NCI-H1105 treated with DMSO at 0.1 percent for 48 hours (cell line): ENCODE measurements at regions not wholly inside any gene's neighbourhood (a gene's known extent, or its start where the extent isn't known, plus 50 kb on each side); places are given as distances from the start of the nearest gene placed in this dataset.
"Not testable (repeated sequence)": the region's sequence is repeated elsewhere in the genome, so short reads cannot be mapped to it uniquely, and the experiment has no call there.

Source experiments
- DNase-seq: peaks from one replicate; lab custom pipeline; 2025; lab: John Stamatoyannopoulos, UW

DNA sequence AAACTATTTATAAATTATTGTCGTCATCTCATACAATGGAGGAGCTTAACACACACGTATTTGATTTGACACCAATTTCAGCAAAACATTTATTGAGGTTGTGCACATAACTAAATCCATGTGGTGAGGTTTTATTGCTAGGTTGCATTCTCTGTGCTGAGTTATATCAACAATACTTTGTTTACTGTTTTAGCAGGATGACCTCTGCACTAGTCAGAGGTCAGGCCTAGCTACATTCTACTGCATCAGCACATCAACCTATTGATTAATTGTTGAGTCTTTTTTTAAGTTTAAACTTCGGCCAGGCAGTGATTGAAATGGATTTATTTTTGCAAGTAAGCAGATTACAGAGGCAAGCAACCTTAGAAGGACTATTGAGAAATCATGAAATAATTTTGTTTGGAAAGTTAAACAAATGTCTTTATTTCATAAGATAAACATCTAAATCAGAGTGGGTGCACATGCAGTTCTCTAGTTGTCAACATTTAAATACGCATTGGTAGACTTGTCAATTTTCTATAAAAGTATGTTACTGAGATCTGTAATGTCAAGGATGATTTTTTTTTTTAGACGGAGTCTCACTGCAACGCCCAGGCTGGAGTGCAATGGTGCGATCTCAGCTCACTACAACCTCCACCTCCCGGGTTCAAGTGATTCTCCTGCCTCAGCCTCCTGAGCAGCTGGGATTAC lies 75.2 kb upstream of the CD28 start:
- DNase-seq = no peak

DNA sequence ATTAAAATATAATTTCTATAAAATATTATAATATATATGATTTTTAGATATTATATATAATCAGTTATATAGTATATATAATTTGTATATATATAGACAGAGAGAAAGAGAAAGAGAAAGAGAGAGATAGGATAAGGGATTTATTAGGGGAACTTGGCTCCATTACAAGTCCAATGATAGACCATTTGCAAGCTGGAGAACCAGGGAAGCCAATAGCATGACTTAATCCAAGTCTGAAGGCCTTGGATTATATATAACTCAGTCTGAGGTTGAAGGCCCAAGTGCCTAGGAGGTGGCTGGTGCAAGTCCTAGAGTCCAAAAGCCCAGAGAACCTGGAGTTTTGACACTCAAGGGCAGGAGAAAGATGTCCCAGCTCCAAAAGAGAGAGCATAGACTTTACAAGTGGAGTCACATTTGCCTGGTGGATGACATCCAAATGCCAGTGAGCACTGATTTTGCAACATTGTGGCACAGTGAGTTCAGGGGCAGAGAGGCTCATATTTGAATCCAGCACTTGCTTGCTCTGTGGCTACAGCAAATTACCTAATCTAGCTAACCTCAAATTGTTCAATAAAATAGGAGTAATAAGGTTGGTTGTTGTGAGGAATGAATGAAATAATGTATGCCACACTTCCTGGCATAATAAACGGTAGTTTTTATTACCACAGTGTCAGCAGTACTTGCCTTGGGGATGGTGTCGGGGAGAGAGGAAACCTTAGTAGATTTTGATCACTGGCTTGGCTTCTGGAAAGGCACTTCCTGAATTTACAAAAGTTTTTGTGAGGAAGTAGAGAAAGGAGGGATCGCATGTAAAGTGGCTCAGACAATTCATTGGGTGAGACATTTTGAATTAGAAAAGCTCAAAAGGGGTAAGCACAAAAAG lies 69.6 kb upstream of the CD28 start:
- no peak for DNase-seq

DNA sequence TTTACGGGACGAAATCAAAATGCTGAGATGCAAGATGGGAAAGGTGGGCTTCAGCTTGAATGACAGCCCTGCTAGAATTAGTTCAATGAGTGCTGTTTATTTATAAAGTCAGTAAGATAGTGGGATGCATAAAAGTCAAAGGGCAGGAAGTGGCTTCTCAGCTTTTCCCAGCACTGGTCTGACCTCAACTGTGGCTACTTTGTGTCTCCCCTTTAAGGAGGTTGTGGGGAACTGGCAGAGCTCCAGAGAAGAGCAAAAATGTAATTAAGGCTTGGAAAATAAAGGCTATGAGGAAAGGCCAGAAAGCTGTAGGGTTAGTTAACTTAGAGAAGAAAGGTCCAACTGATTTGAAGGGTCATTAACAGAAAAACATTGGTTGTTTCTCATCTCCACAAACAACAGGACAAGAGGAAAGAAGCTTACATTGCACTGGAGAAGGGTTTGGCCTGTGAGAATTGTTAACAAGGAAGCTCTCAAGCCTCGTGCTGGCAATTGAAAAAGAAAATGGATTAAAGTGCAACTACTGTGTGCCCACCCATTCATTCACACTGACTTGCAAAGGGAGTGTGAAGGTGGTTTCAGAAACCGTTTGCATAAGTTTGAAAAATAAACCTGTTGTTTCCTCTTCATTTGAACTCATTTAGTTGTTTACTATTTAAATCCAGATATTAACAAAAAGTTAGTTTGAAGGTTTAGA lies 68.8 kb upstream of the CD28 start:
- DNase-seq = no peak

DNA sequence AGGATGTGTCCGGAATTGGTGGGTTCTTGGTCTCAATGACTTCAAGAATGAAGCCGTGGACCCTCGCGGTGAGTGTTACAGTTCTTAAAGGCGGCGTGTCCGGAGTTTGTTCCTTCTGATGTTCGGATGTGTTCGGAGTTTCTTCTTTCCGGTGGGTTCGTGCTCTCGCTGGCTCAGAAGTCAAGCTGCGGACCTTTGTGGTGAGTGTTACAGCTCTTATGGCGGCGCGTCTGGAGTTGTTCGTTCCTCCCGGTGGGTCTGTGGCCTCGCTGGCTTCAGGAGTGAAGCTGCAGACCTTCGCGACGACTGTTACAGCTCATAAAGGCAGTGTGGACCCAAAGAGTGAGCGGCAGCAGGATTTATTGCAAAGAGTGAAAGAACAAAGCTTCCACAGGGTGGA lies 64.6 kb upstream of the CD28 start:
- not testable (repeated sequence) for DNase-seq

DNA sequence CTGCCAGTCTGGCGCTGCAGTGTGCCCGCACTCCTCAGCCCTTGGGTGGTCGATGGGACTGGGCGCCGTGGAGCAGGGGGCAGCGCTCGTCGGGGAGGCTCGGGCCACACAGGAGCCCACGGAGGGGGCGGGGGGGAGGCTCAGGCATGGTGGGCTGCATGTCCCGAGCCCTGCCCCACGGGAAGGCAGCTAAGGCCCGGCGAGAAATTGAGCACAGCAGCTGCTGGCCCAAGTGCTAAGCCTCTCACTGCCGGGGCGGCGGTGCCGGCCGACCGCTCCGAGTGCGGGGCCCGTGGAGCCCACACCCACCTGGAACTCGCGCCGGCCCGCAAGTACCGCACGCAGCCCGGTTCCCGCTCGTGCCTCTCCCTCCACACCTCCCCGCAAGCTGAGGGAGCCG lies 63.6 kb upstream of the CD28 start:
- not testable (repeated sequence) for DNase-seq

DNA sequence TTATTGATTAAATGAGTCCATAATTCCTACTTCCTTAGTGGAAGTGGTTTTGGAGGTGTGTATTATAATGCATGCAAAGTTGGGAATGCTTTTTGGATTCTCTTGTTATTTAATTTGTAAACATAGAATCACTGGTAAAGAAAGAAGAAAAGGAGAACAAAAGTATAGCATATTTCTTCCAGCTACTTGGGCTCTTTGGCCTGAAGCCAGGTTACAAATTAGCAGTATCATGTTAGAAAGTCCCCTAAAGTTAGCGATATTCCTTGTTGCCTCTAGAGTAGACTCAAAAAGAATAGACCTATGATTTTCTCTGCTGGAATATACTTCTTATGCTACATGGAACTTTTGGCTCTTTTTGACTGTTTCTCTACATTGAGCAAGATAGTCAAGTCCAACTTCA lies 60.6 kb upstream of the CD28 start:
- DNase-seq = no peak

DNA sequence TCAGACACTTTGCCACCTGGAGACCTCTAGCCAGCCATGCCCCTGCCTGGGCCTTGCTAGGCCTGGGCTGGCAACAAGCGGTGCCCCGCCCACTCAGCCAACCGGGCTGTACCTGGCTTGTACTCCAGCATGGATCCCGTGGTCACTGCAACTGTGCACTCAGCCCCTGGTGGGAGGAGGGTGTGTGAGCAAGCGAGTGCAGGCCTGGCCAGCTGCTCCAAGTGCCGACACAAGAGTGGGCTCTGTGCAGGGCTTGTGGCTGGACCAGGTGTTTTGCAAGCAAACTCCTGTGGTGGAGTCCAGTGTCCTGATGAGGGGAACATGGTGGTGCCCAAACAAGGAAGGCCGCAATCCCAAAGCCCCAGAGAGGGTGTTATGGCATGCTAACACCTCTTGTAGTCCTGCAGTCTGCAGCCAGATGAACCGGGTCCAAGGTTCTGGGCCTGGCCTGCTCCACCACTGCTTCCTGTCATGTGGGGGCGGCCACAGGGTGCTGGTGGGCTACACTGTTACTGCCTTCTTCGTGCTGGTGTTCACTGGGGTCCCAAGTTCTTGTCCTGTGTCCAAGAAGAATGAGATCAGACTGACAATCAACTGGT lies 60.1 kb upstream of the CD28 start:
- DNase-seq = no peak

DNA sequence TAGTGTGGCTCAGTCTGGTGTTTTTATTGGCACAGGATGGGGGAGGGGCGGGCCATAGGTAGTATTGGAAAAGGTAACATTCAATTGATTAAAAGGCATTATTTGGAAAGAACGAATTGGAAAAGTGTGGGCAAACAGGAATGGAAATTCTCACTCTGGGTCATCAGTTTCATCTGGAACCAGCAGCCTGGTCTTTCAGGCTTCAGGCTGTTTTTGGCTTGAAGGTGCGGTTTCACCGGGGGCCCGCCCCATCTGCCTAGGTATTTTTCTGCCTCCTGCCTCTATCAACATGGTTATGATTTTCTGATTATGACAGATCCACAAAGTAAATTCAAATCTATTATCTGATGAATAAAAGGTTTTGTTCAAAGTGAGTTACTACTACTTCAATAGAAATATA lies 59.5 kb upstream of the CD28 start:
- no peak for DNase-seq

DNA sequence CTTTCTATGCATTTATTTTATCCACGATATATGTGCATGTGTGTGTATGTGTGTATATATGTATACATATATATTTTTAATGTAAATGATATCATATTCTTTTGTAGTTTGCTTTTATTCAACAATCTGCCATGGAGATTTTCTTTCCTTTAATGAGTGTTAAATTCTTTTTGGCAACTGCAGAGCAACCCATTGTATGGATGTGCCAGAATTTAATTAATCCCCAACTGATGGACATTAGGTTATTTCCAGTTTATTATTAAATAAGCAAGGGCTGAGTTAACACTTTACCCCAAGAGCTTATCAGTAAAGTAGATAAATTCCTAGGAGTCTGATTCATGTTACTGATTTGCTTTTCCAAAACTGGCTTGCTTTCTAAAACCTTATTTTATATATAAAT lies 58.9 kb upstream of the CD28 start:
- DNase-seq = no peak

DNA sequence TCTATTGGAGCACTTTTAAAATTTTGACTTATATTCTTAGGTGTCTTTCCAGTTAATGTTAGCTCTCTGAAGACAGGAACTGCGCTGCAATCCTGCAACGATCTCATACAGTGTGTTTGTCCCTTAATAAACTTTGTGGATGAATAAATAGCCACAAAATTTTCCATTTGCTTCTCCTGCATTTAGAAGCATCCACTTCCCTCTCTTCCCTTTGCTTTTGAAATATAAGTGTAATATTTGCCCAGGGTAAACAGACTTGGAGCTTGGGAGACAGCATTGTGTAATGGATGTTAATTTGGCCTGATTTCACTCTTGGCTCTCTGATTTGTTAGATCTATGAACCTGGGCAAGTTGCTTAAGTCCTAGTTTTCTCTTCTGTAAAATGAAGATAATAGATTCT lies 58.2 kb upstream of the CD28 start:
- DNase-seq = peak; percentile 14

DNA sequence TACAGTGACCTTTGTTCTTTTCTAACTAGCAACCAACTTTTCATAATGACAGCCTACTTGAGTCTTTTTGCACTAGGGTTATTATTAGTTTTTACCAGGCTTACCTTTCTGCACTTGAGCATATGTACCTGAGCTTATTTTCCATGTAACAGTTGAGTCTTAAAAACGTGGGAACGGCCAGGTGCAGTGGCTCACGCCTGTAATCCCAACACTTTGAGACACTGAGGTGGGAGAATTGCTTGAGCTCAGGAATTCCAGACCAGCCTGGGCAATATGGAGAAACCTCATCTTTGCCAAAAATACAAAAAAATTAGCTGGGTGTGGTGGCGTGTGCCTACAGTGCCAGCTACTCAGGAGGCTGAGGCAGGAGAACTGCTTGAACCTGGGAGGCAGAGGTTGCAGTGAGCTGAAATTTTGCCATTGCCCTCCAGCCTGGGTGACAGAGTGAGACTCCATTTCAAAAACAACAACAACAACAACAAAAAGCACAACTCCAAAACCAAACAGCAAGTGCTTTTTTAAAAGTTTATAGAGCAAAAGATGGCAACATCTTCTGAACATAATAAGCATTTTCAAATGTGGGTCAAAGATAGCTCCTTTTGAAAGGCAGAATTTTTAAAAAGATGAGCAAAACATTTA lies 57.1 kb upstream of the CD28 start:
- DNase-seq = no peak

DNA sequence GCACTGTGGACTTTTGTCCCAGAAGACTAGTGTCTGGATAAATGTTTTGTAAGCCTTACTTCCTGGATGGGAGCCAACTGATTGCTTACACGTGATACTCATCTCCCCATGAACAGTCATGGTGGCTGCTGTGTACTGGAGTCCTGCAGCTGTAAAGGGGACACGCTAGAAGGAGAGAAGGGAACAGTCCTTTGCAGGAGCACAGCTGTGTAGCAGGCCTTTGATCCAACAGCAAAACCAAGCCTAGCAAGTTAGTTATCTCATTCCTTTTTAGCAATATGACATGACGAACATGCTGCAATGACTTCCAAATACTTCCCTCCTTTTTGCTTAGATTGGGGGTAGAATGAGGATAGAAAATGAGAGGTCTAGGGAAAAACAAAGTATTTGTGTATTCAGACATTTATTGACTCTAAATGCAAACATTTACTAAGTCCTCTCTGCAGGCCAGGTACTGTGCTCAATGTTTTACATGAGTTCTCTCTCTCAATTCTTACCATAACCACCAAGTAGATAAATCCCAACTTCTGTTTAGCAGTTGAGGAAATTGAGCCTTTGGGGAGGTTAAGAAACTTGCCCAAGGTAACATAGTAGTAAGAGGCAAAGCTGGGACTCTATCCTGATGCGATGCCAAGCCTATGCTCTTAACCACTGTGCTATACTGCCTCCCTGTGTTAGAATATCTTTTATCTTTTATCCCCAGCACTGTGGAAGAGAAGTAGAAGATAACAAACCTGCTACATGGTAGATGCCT lies 55.4 kb upstream of the CD28 start:
- DNase-seq = peak; percentile 8

DNA sequence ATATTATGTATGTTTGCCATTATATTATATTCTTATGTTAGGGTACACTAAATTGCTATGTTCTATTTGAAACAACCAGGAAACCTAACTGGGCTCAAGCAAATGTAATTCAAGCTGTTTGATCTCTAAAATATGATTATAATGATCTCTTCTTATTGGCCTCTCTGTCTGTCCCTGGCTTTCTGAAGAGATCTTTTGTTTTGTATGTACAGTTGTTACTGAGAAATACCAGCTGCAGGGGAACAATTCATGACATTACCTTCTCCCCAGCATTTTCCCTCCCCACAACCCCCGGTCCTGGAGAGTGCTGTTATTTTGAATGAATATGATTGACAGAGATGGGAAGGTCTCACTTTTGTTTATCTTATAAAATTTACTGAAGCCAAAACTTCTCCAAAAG lies 54.8 kb upstream of the CD28 start:
- DNase-seq = no peak

DNA sequence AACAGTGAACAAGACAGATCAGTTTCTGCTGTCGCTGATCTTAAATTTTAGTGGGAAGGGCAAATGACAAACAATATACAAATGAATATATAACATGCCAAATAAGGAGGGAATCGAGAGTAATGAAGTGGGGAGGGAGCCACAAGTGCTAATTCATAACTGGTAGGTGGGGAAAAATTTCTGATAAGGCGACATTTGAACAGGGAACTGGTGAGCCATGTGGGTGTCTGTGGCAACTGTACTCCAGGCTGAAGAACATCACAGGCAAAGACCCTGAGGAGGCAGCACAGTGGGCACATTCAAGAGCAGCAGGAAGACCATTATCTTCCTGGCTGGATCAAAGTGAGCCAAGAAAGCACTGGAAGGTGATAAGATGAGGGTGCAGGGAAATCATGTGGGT lies 51.6 kb upstream of the CD28 start:
- no peak for DNase-seq

DNA sequence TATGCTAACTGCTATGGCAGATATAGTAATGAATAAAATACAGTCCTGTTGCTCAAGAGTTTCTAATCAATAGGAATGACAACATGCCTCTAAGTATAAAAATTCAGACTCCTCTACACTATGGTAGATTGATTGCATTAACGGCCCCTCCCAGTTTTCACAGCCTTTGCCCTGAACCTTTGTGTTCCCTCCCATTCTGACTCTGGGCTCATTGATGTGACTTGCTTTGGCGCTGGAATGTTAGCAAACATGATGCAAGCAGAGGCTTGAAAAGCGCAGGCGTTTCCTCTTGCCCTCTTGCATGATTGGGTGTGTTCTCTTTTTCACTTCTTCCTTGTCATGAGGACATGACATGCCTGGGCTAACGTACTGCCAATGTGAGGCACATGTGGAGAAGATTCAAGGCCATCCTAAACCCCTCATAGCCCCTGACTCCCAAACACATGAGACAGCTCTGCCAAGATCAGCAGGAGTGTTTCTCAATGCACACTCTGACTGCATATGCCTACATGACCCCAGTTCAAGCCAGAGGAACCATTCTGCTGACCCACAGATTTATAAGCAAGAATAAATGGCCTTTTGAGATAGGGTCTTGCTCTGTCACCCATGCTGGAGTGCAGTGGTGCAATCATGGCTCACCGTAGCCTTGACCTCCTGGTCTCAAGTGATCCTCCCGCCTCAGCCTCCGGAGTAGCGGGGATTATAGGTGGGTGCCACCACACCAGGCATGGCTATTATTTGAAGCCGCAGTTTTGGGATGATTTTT lies 49.7 kb upstream of the CD28 start:
- no peak for DNase-seq
